ENCODE measurements at regions not wholly inside any gene's neighbourhood (a gene's known extent, or its start where the extent isn't known, plus 50 kb on each side); places are given as distances from the start of the nearest gene placed in this dataset.

DNA sequence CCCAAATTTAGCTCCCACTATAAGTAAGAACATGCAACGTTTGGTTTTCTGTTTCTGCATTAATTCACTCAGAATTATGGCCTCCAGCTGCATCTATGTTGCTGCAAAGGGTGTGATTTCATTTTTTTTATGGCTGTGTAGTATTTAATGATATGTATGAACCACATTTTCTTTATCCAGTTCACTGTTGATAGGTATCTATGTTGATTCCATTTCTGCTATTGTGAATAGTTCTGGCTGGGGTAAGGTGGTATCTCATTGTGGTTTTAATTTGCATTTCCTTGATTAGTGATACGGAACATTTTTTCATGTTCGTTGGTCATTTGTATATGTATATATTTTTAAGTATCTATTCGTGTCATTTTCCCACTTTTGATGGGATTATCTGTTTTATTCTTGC lies 674.3 kb downstream of the NUP35 start:
- no peak for DNase-seq (ENCODE audit: extremely low read depth, insufficient read length)
- no peaks in the 10 kb centered on the region for H3K36me3 ChIP-seq (ENCODE audit: control insufficient read depth, insufficient read depth, low read length)
- no peaks in the 10 kb centered on the region for H3K27me3 ChIP-seq (replicated peaks; ENCODE audit: control insufficient read depth, insufficient read depth, low read length)
- TF ChIP-seq, protein P1, sequence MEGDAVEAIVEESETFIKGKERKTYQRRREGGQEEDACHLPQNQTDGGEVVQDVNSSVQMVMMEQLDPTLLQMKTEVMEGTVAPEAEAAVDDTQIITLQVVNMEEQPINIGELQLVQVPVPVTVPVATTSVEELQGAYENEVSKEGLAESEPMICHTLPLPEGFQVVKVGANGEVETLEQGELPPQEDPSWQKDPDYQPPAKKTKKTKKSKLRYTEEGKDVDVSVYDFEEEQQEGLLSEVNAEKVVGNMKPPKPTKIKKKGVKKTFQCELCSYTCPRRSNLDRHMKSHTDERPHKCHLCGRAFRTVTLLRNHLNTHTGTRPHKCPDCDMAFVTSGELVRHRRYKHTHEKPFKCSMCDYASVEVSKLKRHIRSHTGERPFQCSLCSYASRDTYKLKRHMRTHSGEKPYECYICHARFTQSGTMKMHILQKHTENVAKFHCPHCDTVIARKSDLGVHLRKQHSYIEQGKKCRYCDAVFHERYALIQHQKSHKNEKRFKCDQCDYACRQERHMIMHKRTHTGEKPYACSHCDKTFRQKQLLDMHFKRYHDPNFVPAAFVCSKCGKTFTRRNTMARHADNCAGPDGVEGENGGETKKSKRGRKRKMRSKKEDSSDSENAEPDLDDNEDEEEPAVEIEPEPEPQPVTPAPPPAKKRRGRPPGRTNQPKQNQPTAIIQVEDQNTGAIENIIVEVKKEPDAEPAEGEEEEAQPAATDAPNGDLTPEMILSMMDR (IDR thresholded peaks at IDR 0.05; ENCODE audit: insufficient read depth, low read length, poor library complexity, severe bottlenecking), result no peak
- no peak overlapping the region for H3K4me3 ChIP-seq (replicated peaks; ENCODE audit: low read depth, low read length)

DNA sequence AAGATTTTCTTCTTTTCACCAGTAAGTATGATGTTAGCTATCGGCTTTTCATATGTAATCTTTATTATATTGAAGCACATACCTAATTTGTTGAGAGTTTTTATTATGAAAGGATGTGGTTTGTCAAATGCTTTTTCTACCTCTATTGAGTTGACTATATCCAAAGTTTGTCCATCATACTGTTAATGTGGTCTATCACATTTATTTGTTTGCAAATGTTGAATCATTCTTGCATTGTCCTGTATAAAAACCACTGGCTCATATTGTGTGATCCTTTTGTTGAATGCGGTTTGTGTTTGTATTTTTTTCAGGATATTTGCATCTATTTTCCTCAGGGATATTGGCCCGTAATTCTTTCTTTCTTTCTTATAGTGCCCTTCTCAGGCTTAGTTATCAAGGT lies 675.5 kb downstream of the NUP35 start:
- TF ChIP-seq, protein P1 (IDR thresholded peaks at IDR 0.05; ENCODE audit: insufficient read depth, low read length, poor library complexity, severe bottlenecking), result no peak
- Histone ChIP-seq H3K4me3 (replicated peaks; ENCODE audit: low read depth, low read length) (no peak overlapping the region), H3K27me3 (replicated peaks; ENCODE audit: control insufficient read depth, insufficient read depth, low read length) (no peaks in the 10 kb centered on the region), H3K36me3 (ENCODE audit: control insufficient read depth, insufficient read depth, low read length) (no peaks in the 10 kb centered on the region)
- DNase-seq (ENCODE audit: extremely low read depth, insufficient read length), result no peak

DNA sequence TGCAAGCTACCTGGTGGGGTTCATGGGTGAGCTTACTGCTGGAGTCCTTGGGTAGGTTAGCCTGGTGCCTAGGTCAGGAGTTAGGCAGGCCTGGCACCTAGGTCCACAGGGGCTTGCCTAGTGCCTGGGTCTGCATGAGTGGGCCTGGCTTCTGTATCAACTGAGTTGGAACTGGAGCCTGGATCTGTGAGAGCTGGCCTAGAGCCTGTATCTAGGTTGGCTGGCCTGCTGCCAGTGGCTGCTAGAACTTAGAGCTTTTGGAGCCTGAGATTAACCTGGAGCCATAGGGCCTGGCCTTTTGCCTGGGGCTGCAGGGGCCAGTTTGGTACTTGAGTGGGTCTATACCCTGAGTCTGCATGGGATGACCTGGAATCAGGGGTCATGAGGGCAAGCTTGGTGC lies 679.4 kb downstream of the NUP35 start:
- DNase-seq (ENCODE audit: extremely low read depth, insufficient read length), result no peak

DNA sequence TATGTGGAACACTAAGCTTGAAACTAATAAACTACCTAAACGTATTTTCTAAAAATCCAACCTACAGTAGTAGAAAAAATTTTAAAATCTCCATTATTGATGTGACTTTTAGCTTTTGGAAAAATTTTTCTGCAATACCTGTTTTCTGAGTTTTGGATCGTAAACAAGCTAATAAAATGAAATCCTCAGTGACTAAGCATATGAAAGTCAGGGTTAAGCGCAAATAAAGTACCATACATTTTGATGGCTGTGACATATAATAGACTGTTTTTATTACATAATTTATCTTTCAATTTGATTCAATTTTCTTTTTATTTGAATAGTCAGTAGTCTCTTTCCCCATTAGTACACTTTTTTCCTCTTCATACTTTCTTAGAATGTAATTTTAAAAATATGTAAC lies 683.6 kb downstream of the NUP35 start:
- TF ChIP-seq, protein P1 (IDR thresholded peaks at IDR 0.05; ENCODE audit: insufficient read depth, low read length, poor library complexity, severe bottlenecking), result no peak
- Histone ChIP-seq H3K4me3 (replicated peaks; ENCODE audit: low read depth, low read length) (no peak overlapping the region), H3K27me3 (replicated peaks; ENCODE audit: control insufficient read depth, insufficient read depth, low read length) (no peaks in the 10 kb centered on the region), H3K36me3 (ENCODE audit: control insufficient read depth, insufficient read depth, low read length) (no peaks in the 10 kb centered on the region)
- no peak for DNase-seq (ENCODE audit: extremely low read depth, insufficient read length)

More for the DNA sequence above, 679.4 kb downstream of the NUP35 start:
- no peaks in the 10 kb centered on the region for H3K36me3 ChIP-seq (ENCODE audit: control insufficient read depth, insufficient read depth, low read length)
- TF ChIP-seq, protein P1 (IDR thresholded peaks at IDR 0.05; ENCODE audit: insufficient read depth, low read length, poor library complexity, severe bottlenecking), result no peak
- H3K4me3 ChIP-seq (replicated peaks; ENCODE audit: low read depth, low read length), result no peak overlapping the region
- no peaks in the 10 kb centered on the region for H3K27me3 ChIP-seq (replicated peaks; ENCODE audit: control insufficient read depth, insufficient read depth, low read length)

DNA sequence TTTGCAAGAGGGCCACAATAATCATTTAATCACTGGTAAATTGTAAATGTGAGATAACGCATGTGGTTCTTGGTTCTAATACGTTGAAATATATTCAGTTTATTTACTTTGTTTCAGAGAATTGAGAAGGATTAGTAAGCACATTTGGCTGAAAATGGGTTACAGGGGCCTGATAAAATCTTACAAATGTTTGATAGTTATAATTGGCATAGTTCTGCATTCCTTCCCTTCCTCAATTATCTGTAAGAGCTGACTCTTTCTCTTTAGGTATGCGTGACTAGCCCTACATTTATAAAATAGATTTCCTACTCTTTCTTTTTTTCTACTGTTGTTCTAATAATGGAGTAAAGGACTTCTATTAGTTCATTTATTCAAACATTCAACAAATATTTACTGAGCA lies 685.2 kb downstream of the NUP35 start:
- no peaks in the 10 kb centered on the region for H3K36me3 ChIP-seq (ENCODE audit: control insufficient read depth, insufficient read depth, low read length)
- H3K4me3 ChIP-seq (replicated peaks; ENCODE audit: low read depth, low read length), result no peak overlapping the region
- TF ChIP-seq, protein P1 (IDR thresholded peaks at IDR 0.05; ENCODE audit: insufficient read depth, low read length, poor library complexity, severe bottlenecking), result no peak
- DNase-seq (ENCODE audit: extremely low read depth, insufficient read length), result no peak
- no peaks in the 10 kb centered on the region for H3K27me3 ChIP-seq (replicated peaks; ENCODE audit: control insufficient read depth, insufficient read depth, low read length)

DNA sequence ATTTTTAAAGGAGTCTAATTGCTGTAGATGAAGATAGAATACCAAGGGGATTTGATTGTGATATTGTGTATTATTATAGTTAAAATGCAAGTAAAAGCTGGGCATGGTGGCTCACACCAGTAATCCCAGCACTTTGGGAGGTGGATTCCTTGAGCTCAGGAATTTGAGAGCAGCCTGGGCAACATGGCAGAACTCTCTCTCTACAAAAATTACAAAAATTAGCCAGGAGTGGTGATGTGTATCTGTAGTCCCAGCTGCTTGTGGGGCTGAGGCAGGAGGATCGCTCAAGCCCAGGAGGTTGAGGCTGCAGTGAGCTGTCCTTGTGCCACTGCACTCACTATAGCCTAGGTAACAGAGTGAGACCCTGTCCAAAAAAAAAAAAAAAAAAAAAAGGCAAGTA lies 687.0 kb downstream of the NUP35 start:
- Histone ChIP-seq H3K4me3 (replicated peaks; ENCODE audit: low read depth, low read length) (no peak overlapping the region), H3K27me3 (replicated peaks; ENCODE audit: control insufficient read depth, insufficient read depth, low read length) (no peaks in the 10 kb centered on the region), H3K36me3 (ENCODE audit: control insufficient read depth, insufficient read depth, low read length) (no peaks in the 10 kb centered on the region)
- TF ChIP-seq, protein P1 (IDR thresholded peaks at IDR 0.05; ENCODE audit: insufficient read depth, low read length, poor library complexity, severe bottlenecking), result no peak
- no peak for DNase-seq (ENCODE audit: extremely low read depth, insufficient read length)

All from GM06990 (cell line).